Liver (tissue), 8 donors: ENCODE measurements at regions not wholly inside any gene's neighbourhood (a gene's known extent, or its start where the extent isn't known, plus 50 kb on each side); places are given as distances from the start of the nearest gene placed in this dataset.

Experiments used
- DNase-seq: peaks from one replicate; pipeline ENCODE4 v3.0.0-alpha.2; 2017; ENCODE audit warnings: low spot score
- H3K27ac ChIP-seq, 2 donors: one replicate each; pipeline ENCODE4 v1.7.0; 2013; ENCODE audit warnings: inconsistent platforms in 2 of 2, low read length in 2 of 2, control low read depth in 1 of 2, low read depth in 1 of 2, mild to moderate bottlenecking in 1 of 2
- H3K27me3 ChIP-seq, 4 donors: one replicate each; pipeline versions ENCODE4 v1.6.1 to v1.7.0; 2013; ENCODE audit warnings: low read length in 3 of 4, inconsistent platforms in 1 of 4, mild to moderate bottlenecking in 1 of 4, moderate library complexity in 1 of 4; ENCODE audit not compliant: control insufficient read depth in 4 of 4, insufficient read depth in 4 of 4
- H3K36me3 ChIP-seq, 4 donors: one replicate each; pipeline versions ENCODE4 v1.6.1 to v1.7.0; 2013; ENCODE audit warnings: low read length in 3 of 4, mild to moderate bottlenecking in 3 of 4, low read depth in 1 of 4, moderate library complexity in 1 of 4; ENCODE audit not compliant: control insufficient read depth in 4 of 4, insufficient read depth in 3 of 4
- H3K4me1 ChIP-seq, 4 donors: one replicate each; pipeline versions ENCODE4 v1.6.1 to v1.7.0; 2013; ENCODE audit warnings: low read length in 3 of 4, mild to moderate bottlenecking in 3 of 4, moderate library complexity in 1 of 4; ENCODE audit not compliant: control insufficient read depth in 4 of 4, insufficient read depth in 4 of 4
- H3K4me3 ChIP-seq, 3 donors: one replicate each; pipeline versions ENCODE4 v1.6.1 to v1.7.0; 2013; ENCODE audit warnings: low read length in 3 of 3, control low read depth in 1 of 3, low read depth in 1 of 3, mild to moderate bottlenecking in 1 of 3
- H3K9ac ChIP-seq, 2 donors: one replicate each; pipeline ENCODE4 v1.7.0; 2013; ENCODE audit warnings: low read length in 2 of 2, mild to moderate bottlenecking in 2 of 2, moderate library complexity in 2 of 2, control low read depth in 1 of 2, low read depth in 1 of 2
- H3K9me3 ChIP-seq, 4 donors: one replicate each; pipeline versions ENCODE4 v1.6.1 to v1.7.0; 2013; ENCODE audit warnings: low read length in 3 of 4; ENCODE audit not compliant: control insufficient read depth in 4 of 4
- ATF3 ChIP-seq: IDR thresholded peaks from 2 replicates; pipeline ENCODE4 v1.6.1; 2016; ENCODE audit warnings: antibody characterized with exemption
- CTCF ChIP-seq: fragments of 150-350 bp; IDR thresholded peaks from 2 replicates; pipeline ENCODE4 v1.5.1; 2017; ENCODE audit warnings: improper control_type of control experiment, low read depth, low read length; ENCODE audit not compliant: missing input control
- EGR1 ChIP-seq, 2 donors: IDR thresholded peaks; 2 replicates each; pipeline ENCODE4 v1.6.1; 2016 to 2018; ENCODE audit warnings: antibody characterized with exemption in 2 of 2, low read depth in 2 of 2
- FOXA1 ChIP-seq: IDR thresholded peaks from 2 replicates; pipeline ENCODE4 v1.6.1; 2016; ENCODE audit warnings: antibody characterized with exemption
- FOXA2 ChIP-seq: IDR thresholded peaks from 2 replicates; pipeline ENCODE4 v1.6.1; 2016; ENCODE audit warnings: antibody characterized with exemption
- GABPA ChIP-seq, 2 donors: IDR thresholded peaks in 1 of 2; conservative IDR thresholded peaks in 1 of 2; 2 replicates each; pipeline ENCODE4 v1.6.1; 2016; ENCODE audit warnings: antibody characterized with exemption in 2 of 2, mild to moderate bottlenecking in 1 of 2, moderate library complexity in 1 of 2
- HNF4A ChIP-seq, 2 donors: conservative IDR thresholded peaks; 2 replicates each; pipeline ENCODE4 v1.6.1; 2016; ENCODE audit warnings: antibody characterized with exemption in 2 of 2, mild to moderate bottlenecking in 2 of 2
- HNF4G ChIP-seq: IDR thresholded peaks from 2 replicates; pipeline ENCODE4 v1.6.1; 2016; ENCODE audit warnings: antibody characterized with exemption
- JUND ChIP-seq, 2 donors: IDR thresholded peaks; 2 replicates each; pipeline ENCODE4 v1.6.1; 2016; ENCODE audit warnings: antibody characterized with exemption in 2 of 2
- MAX ChIP-seq: IDR thresholded peaks from 2 replicates; pipeline ENCODE4 v1.6.1; 2016; ENCODE audit warnings: antibody characterized with exemption
- NR2F2 ChIP-seq: IDR thresholded peaks from 2 replicates; pipeline ENCODE4 v1.6.1; 2016; ENCODE audit warnings: antibody characterized with exemption
- RAD21 ChIP-seq, 2 donors: IDR thresholded peaks; 2 replicates each; pipeline ENCODE4 v1.6.1; 2016; ENCODE audit warnings: antibody characterized with exemption in 2 of 2, mild to moderate bottlenecking in 2 of 2
- REST ChIP-seq: IDR thresholded peaks from 2 replicates; pipeline ENCODE4 v1.6.1; 2016; ENCODE audit warnings: antibody characterized with exemption, mild to moderate bottlenecking
- RXRA ChIP-seq, 2 donors: IDR thresholded peaks; 2 replicates each; pipeline ENCODE4 v1.6.1; 2017 to 2018; ENCODE audit warnings: antibody characterized with exemption in 2 of 2, mild to moderate bottlenecking in 1 of 2
- SP1 ChIP-seq: IDR thresholded peaks from 2 replicates; pipeline ENCODE4 v1.6.1; 2018; ENCODE audit warnings: antibody characterized with exemption, mild to moderate bottlenecking
- TAF1 ChIP-seq: conservative IDR thresholded peaks from 2 replicates; pipeline ENCODE4 v1.6.1; 2016; ENCODE audit warnings: antibody characterized with exemption, mild to moderate bottlenecking
- YY1 ChIP-seq: IDR thresholded peaks from 2 replicates; pipeline ENCODE4 v1.6.1; 2016; ENCODE audit warnings: antibody characterized with exemption, mild to moderate bottlenecking
- ZBTB33 ChIP-seq: IDR thresholded peaks from 2 replicates; pipeline ENCODE4 v1.6.1; 2016; ENCODE audit warnings: antibody characterized with exemption
- WGBS: extraction: QIAGEN DNeasy Blood & Tissue Kit; methylation state at CpG from one replicate; pipeline ENCODE4 v1.1.7; 2013; 5-methylcytosine and 5-hydroxymethylcytosine counted together
- donor health status: healthy.
- donor health status: healthy.
- donor health status: healthy.
- donor health status: healthy.
- donor health status: healthy.

- Histone ChIP-seq H3K4me1 (peaks cover under 1 to 5% (median 2%) of the 10 kb centered on the region in 4 donors), H3K9me3 (no peaks in the 10 kb centered on the region), H3K9ac (no peak overlapping the region), H3K36me3 (no peaks in the 10 kb centered on the region), H3K4me3 (no peak overlapping the region), H3K27me3 (no peaks in the 10 kb centered on the region), H3K27ac (no peak overlapping the region)
- no peak for DNase-seq
- WGBS: 90% methylated on average over 2 of the region's 2 CpGs
- no peak for TF ChIP-seq YY1
- TF ChIP-seq RXRA (IDR thresholded peaks at IDR 0.05): no peak
- TF ChIP-seq FOXA2: no peak
- TF ChIP-seq HNF4A (conservative IDR thresholded peaks at IDR 0.05): no peak
- no peak for TF ChIP-seq TAF1
- TF ChIP-seq REST: no peak
- TF ChIP-seq FOXA1: no peak
- no peak for TF ChIP-seq SP1
- TF ChIP-seq ATF3: no peak
- TF ChIP-seq ZBTB33: no peak
- no peak for TF ChIP-seq MAX
- no peak for TF ChIP-seq HNF4G
- no peak for TF ChIP-seq CTCF
- no peak for TF ChIP-seq GABPA (IDR thresholded peaks at IDR 0.05 in 1 of 2, conservative IDR thresholded peaks at IDR 0.05 in 1 of 2)
- TF ChIP-seq NR2F2: no peak
- TF ChIP-seq RAD21 (IDR thresholded peaks at IDR 0.05): no peak
- TF ChIP-seq EGR1 (IDR thresholded peaks at IDR 0.05; ENCODE audit: low read depth in 2 of 2): no peak
- no peak for TF ChIP-seq JUND (IDR thresholded peaks at IDR 0.05)
These were observed 386.5 kb downstream of the SPATA31D1 start for GRCh38 chr9:82375041-82375440.
